ENCODE measurements at regions not wholly inside any gene's neighbourhood (a gene's known extent, or its start where the extent isn't known, plus 50 kb on each side); places are given as distances from the start of the nearest gene placed in this dataset.

GRCh38 chr2:76318848-76319360 is 608.2 kb upstream of the GCFC2 start:
- H3K79me2 ChIP-seq (ENCODE audit: insufficient read depth), result no peaks in the 10 kb centered on the region
- CTCF ChIA-PET, result no interaction called here

GRCh38 chr2:76316691-76317090 is 606.0 kb upstream of the GCFC2 start:
- Histone ChIP-seq H3K9ac (no peak overlapping the region), H3F3A (replicated peaks; ENCODE audit: insufficient read depth) (no peaks in the 10 kb centered on the region), H3K9me2 (no peaks in the 10 kb centered on the region), H3K4me2 (no peak overlapping the region), H3K27ac (ENCODE audit: low read depth in 2 of 2, low read length in 1 of 2) (no peak overlapping the region; a peak in 1 of 4 replicates), H2AFZ (ENCODE audit: low read depth) (no peak overlapping the region), H3K27me3 (ENCODE audit: insufficient read depth) (no peaks in the 10 kb centered on the region), H3K9me3 (no peaks in the 10 kb centered on the region), H3K4me1 (ENCODE audit: control insufficient read depth in 1 of 2, insufficient read depth in 2 of 2, low read depth in 1 of 2, low read length in 1 of 2) (peaks cover 0 to 2% of the 10 kb centered on the region in 2 experiments; a peak in 2 of 4 replicates), H4K20me1 (ENCODE audit: insufficient read depth) (no peaks in the 10 kb centered on the region), H3K4me3 (ENCODE audit: low read depth in 2 of 2, low read length in 1 of 2) (no peak overlapping the region; a peak in 1 of 4 replicates), H3K36me3 (replicated peaks in 1 of 2; ENCODE audit: control insufficient read depth in 1 of 2, insufficient read depth in 2 of 2, low read length in 1 of 2) (no peaks in the 10 kb centered on the region), H3K79me2 (ENCODE audit: insufficient read depth) (no peaks in the 10 kb centered on the region)
- TF ChIP-seq SMC3 (IDR thresholded peaks at IDR 0.05; ENCODE audit: low read depth, low read length) (no peak), FOXJ3 (CRISPR knock-in tag; IDR thresholded peaks at IDR 0.05) (no peak), NFIC (IDR thresholded peaks at IDR 0.05; ENCODE audit: borderline replicate concordance) (no peak), TCF12 (IDR thresholded peaks at IDR 0.05) (no peak), POLR2AphosphoS5 (IDR thresholded peaks at IDR 0.05; ENCODE audit: low read depth, low read length) (no peak)
- CTCF ChIA-PET, result no interaction called here
- WGBS (ENCODE audit: low lambda C conversion rate), result 63% methylated on average over 6 of the region's 6 CpGs
- no peak for DNase-seq
- POLR2A ChIA-PET, result no interaction called here

More at GRCh38 chr2:76318848-76319360, 608.2 kb upstream of the GCFC2 start:
- Histone ChIP-seq H3K4me3 (ENCODE audit: low read depth in 2 of 2, low read length in 1 of 2) (no peak overlapping the region), H3K4me2 (no peak overlapping the region), H3K27ac (ENCODE audit: low read depth in 2 of 2, low read length in 1 of 2) (no peak overlapping the region), H3K9ac (no peak overlapping the region), H3K9me2 (no peaks in the 10 kb centered on the region), H2AFZ (ENCODE audit: low read depth) (no peak overlapping the region), H3K4me1 (ENCODE audit: control insufficient read depth in 1 of 2, insufficient read depth in 2 of 2, low read depth in 1 of 2, low read length in 1 of 2) (peaks cover 0 to 9% of the 10 kb centered on the region in 2 experiments; a peak in 2 of 4 replicates), H4K20me1 (ENCODE audit: insufficient read depth) (no peaks in the 10 kb centered on the region), H3F3A (replicated peaks; ENCODE audit: insufficient read depth) (no peaks in the 10 kb centered on the region), H3K36me3 (replicated peaks in 1 of 2; ENCODE audit: control insufficient read depth in 1 of 2, insufficient read depth in 2 of 2, low read length in 1 of 2) (no peaks in the 10 kb centered on the region), H3K27me3 (ENCODE audit: insufficient read depth) (no peaks in the 10 kb centered on the region), H3K9me3 (no peaks in the 10 kb centered on the region)
- 33% methylated on average over 4 of the region's 4 CpGs for WGBS (ENCODE audit: low lambda C conversion rate)
- POLR2A ChIA-PET, result no interaction called here
- DNase-seq, result no peak
- TF ChIP-seq FOXM1 (IDR thresholded peaks at IDR 0.05; ENCODE audit: low read depth) (no peak), CHD2 (IDR thresholded peaks at IDR 0.05; ENCODE audit: low read length, partially characterized antibody) (no peak)

- Histone ChIP-seq H3K27ac (ENCODE audit: low read depth in 2 of 2, low read length in 1 of 2) (peak overlapping the region in 1 of 2 experiments; percentile 65; a peak in 1 of 4 replicates), H3K79me2 (ENCODE audit: insufficient read depth) (no peaks in the 10 kb centered on the region), H4K20me1 (ENCODE audit: insufficient read depth) (no peaks in the 10 kb centered on the region), H3K36me3 (replicated peaks in 1 of 2; ENCODE audit: control insufficient read depth in 1 of 2, insufficient read depth in 2 of 2, low read length in 1 of 2) (no peaks in the 10 kb centered on the region), H3K4me2 (no peak overlapping the region), H3K27me3 (ENCODE audit: insufficient read depth) (no peaks in the 10 kb centered on the region), H3K4me3 (ENCODE audit: low read depth in 2 of 2, low read length in 1 of 2) (no peak overlapping the region), H3K9me3 (no peaks in the 10 kb centered on the region), H3K4me1 (ENCODE audit: control insufficient read depth in 1 of 2, insufficient read depth in 2 of 2, low read depth in 1 of 2, low read length in 1 of 2) (peaks cover 0 to 5% of the 10 kb centered on the region in 2 experiments; a peak in 2 of 4 replicates), H3K9ac (no peak overlapping the region), H3F3A (replicated peaks; ENCODE audit: insufficient read depth) (no peaks in the 10 kb centered on the region), H2AFZ (ENCODE audit: low read depth) (no peak overlapping the region), H3K9me2 (no peaks in the 10 kb centered on the region)
- WGBS (ENCODE audit: low lambda C conversion rate), result 6% methylated on average over 3 of the region's 3 CpGs
- CTCF ChIA-PET, result no interaction called here
- DNase-seq, result no peak
- POLR2A ChIA-PET, result interaction anchor here (1.6 kb wide), 1 partner anchor 33 kb away, joined by 4 read pairs; no protein-coding TSS in a partner anchor
- TF ChIP-seq MEF2A (IDR thresholded peaks at IDR 0.05; ENCODE audit: borderline replicate concordance, low read depth) (no peak), RXRA (IDR thresholded peaks at IDR 0.05; ENCODE audit: borderline replicate concordance, low read depth) (no peak), USF2 (IDR thresholded peaks at IDR 0.05; ENCODE audit: borderline replicate concordance, low read depth, low read length) (no peak), NFIC (IDR thresholded peaks at IDR 0.05; ENCODE audit: borderline replicate concordance) (no peak), USF1 (IDR thresholded peaks at IDR 0.05; ENCODE audit: borderline replicate concordance, low read depth) (no peak), ZBTB33 (IDR thresholded peaks at IDR 0.05; ENCODE audit: borderline replicate concordance, low read depth) (no peak), EP300 (IDR thresholded peaks at IDR 0.05; ENCODE audit: borderline replicate concordance in 1 of 2, low read depth in 1 of 2, low read length in 1 of 2) (no peak), RCOR1 (IDR thresholded peaks at IDR 0.05; ENCODE audit: low read length) (no peak), MXI1 (IDR thresholded peaks at IDR 0.05; ENCODE audit: low read depth, low read length) (no peak), FOXM1 (IDR thresholded peaks at IDR 0.05; ENCODE audit: low read depth) (no peak), JUND (IDR thresholded peaks at IDR 0.05) (no peak), IRF3 (IDR thresholded peaks at IDR 0.05; ENCODE audit: low read depth, low read length) (no peak)
These were observed 603.7 kb upstream of the GCFC2 start for GRCh38 chr2:76314271-76315020.
